ENCODE measurements at regions not wholly inside any gene's neighbourhood (a gene's known extent, or its start where the extent isn't known, plus 50 kb on each side); places are given as distances from the start of the nearest gene placed in this dataset.

DNA sequence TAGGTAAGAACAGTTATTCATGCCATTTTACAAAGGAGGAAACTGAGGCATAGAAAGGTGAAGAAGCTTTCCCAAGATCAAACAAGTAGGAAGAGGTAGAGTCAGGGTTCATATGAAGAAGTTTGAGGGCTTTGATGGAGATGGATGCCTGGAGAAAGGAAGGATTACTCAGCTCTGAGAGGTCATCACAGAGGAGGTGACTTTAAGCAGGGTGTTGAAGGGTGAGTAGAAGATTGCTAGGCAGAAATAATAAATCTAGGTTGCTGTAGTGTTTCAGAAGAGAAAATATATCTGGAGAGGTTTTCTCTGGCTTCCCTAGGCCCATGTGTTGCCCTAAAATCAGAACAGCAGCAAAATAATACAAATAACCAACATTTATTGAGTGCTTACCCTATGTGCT is 196.3 kb downstream of the PALM2AKAP2 start:
- Histone ChIP-seq H3K36me3 (ENCODE audit: control insufficient read depth in 2 of 2, insufficient read depth in 2 of 2, low read length in 2 of 2) (no peaks in the 10 kb centered on the region), H3K9ac (ENCODE audit: low read length in 2 of 2) (no peak overlapping the region), H3K4me1 (ENCODE audit: control insufficient read depth, insufficient read depth, low read length) (no peaks in the 10 kb centered on the region), H3K9me3 (ENCODE audit: control insufficient read depth in 2 of 2, low read length in 2 of 2) (no peaks in the 10 kb centered on the region), H3K4me3 (ENCODE audit: low read length in 2 of 2) (no peak overlapping the region), H3K27ac (ENCODE audit: low read length) (no peak overlapping the region), H3K27me3 (ENCODE audit: control insufficient read depth in 1 of 2, insufficient read depth in 2 of 2, low read length in 2 of 2) (no peaks in the 10 kb centered on the region)

GRCh38 chr9:109977521-109977920 is 197.5 kb downstream of the PALM2AKAP2 start:
- no peaks in the 10 kb centered on the region for H3K9me3 ChIP-seq (ENCODE audit: control insufficient read depth in 2 of 2, low read length in 2 of 2)
- no peak overlapping the region for H3K27ac ChIP-seq (ENCODE audit: low read length)
- H3K9ac ChIP-seq (ENCODE audit: low read length in 2 of 2) = no peak overlapping the region
- H3K4me1 ChIP-seq (ENCODE audit: control insufficient read depth, insufficient read depth, low read length) = no peaks in the 10 kb centered on the region
- H3K36me3 ChIP-seq (ENCODE audit: control insufficient read depth in 2 of 2, insufficient read depth in 2 of 2, low read length in 2 of 2) = no peaks in the 10 kb centered on the region
- H3K4me3 ChIP-seq (ENCODE audit: low read length in 2 of 2) = no peak overlapping the region
- no peaks in the 10 kb centered on the region for H3K27me3 ChIP-seq (ENCODE audit: control insufficient read depth in 1 of 2, insufficient read depth in 2 of 2, low read length in 2 of 2)

GRCh38 chr9:109981091-109981490 is 201.1 kb downstream of the PALM2AKAP2 start:
- Histone ChIP-seq H3K27me3 (ENCODE audit: control insufficient read depth in 1 of 2, insufficient read depth in 2 of 2, low read length in 2 of 2) (no peaks in the 10 kb centered on the region), H3K9ac (ENCODE audit: low read length in 2 of 2) (no peak overlapping the region), H3K4me1 (ENCODE audit: control insufficient read depth, insufficient read depth, low read length) (no peaks in the 10 kb centered on the region), H3K36me3 (ENCODE audit: control insufficient read depth in 2 of 2, insufficient read depth in 2 of 2, low read length in 2 of 2) (no peaks in the 10 kb centered on the region), H3K4me3 (ENCODE audit: low read length in 2 of 2) (no peak overlapping the region), H3K9me3 (ENCODE audit: control insufficient read depth in 2 of 2, low read length in 2 of 2) (no peaks in the 10 kb centered on the region), H3K27ac (ENCODE audit: low read length) (no peak overlapping the region)

GRCh38 chr9:109986521-109986991 is 206.6 kb downstream of the PALM2AKAP2 start:
- H3K27me3 ChIP-seq (ENCODE audit: control insufficient read depth in 1 of 2, insufficient read depth in 2 of 2, low read length in 2 of 2) = no peaks in the 10 kb centered on the region
- H3K9ac ChIP-seq (ENCODE audit: low read length in 2 of 2) = no peak overlapping the region

GRCh38 chr9:109989296-109989695 is 209.3 kb downstream of the PALM2AKAP2 start:
- no peaks in the 10 kb centered on the region for H3K27me3 ChIP-seq (ENCODE audit: control insufficient read depth in 1 of 2, insufficient read depth in 2 of 2, low read length in 2 of 2)
- H3K4me3 ChIP-seq (ENCODE audit: low read length in 2 of 2) = no peak overlapping the region
- H3K9ac ChIP-seq (ENCODE audit: low read length in 2 of 2) = no peak overlapping the region
- H3K4me1 ChIP-seq (ENCODE audit: control insufficient read depth, insufficient read depth, low read length) = no peaks in the 10 kb centered on the region
- H3K27ac ChIP-seq (ENCODE audit: low read length) = no peak overlapping the region
- H3K9me3 ChIP-seq (ENCODE audit: control insufficient read depth in 2 of 2, low read length in 2 of 2) = peaks cover 0 to 2% of the 10 kb centered on the region in 2 donors
- H3K36me3 ChIP-seq (ENCODE audit: control insufficient read depth in 2 of 2, insufficient read depth in 2 of 2, low read length in 2 of 2) = no peaks in the 10 kb centered on the region

More at GRCh38 chr9:109986521-109986991, 206.6 kb downstream of the PALM2AKAP2 start:
- no peak overlapping the region for H3K27ac ChIP-seq (ENCODE audit: low read length)
- H3K4me3 ChIP-seq (ENCODE audit: low read length in 2 of 2) = no peak overlapping the region
- H3K4me1 ChIP-seq (ENCODE audit: control insufficient read depth, insufficient read depth, low read length) = no peaks in the 10 kb centered on the region
- H3K36me3 ChIP-seq (ENCODE audit: control insufficient read depth in 2 of 2, insufficient read depth in 2 of 2, low read length in 2 of 2) = no peaks in the 10 kb centered on the region
- H3K9me3 ChIP-seq (ENCODE audit: control insufficient read depth in 2 of 2, low read length in 2 of 2) = peaks cover 0 to 2% of the 10 kb centered on the region in 2 donors

GRCh38 chr9:109990541-109990940 is 210.5 kb downstream of the PALM2AKAP2 start:
- Histone ChIP-seq H3K27me3 (ENCODE audit: control insufficient read depth in 1 of 2, insufficient read depth in 2 of 2, low read length in 2 of 2) (no peaks in the 10 kb centered on the region), H3K9ac (ENCODE audit: low read length in 2 of 2) (no peak overlapping the region), H3K4me3 (ENCODE audit: low read length in 2 of 2) (no peak overlapping the region), H3K36me3 (ENCODE audit: control insufficient read depth in 2 of 2, insufficient read depth in 2 of 2, low read length in 2 of 2) (no peaks in the 10 kb centered on the region), H3K9me3 (ENCODE audit: control insufficient read depth in 2 of 2, low read length in 2 of 2) (peaks cover 0 to 2% of the 10 kb centered on the region in 2 donors), H3K27ac (ENCODE audit: low read length) (no peak overlapping the region), H3K4me1 (ENCODE audit: control insufficient read depth, insufficient read depth, low read length) (no peaks in the 10 kb centered on the region)

- H3K4me3 ChIP-seq (ENCODE audit: low read length in 2 of 2) = no peak overlapping the region
- peaks cover 0 to 2% of the 10 kb centered on the region in 2 donors for H3K9me3 ChIP-seq (ENCODE audit: control insufficient read depth in 2 of 2, low read length in 2 of 2)
- no peaks in the 10 kb centered on the region for H3K4me1 ChIP-seq (ENCODE audit: control insufficient read depth, insufficient read depth, low read length)
- H3K36me3 ChIP-seq (ENCODE audit: control insufficient read depth in 2 of 2, insufficient read depth in 2 of 2, low read length in 2 of 2) = no peaks in the 10 kb centered on the region
- no peak overlapping the region for H3K27ac ChIP-seq (ENCODE audit: low read length)
- H3K9ac ChIP-seq (ENCODE audit: low read length in 2 of 2) = no peak overlapping the region
- no peaks in the 10 kb centered on the region for H3K27me3 ChIP-seq (ENCODE audit: control insufficient read depth in 1 of 2, insufficient read depth in 2 of 2, low read length in 2 of 2)
Measured at GRCh38 chr9:109992293-109992692, 212.3 kb downstream of the PALM2AKAP2 start.

DNA sequence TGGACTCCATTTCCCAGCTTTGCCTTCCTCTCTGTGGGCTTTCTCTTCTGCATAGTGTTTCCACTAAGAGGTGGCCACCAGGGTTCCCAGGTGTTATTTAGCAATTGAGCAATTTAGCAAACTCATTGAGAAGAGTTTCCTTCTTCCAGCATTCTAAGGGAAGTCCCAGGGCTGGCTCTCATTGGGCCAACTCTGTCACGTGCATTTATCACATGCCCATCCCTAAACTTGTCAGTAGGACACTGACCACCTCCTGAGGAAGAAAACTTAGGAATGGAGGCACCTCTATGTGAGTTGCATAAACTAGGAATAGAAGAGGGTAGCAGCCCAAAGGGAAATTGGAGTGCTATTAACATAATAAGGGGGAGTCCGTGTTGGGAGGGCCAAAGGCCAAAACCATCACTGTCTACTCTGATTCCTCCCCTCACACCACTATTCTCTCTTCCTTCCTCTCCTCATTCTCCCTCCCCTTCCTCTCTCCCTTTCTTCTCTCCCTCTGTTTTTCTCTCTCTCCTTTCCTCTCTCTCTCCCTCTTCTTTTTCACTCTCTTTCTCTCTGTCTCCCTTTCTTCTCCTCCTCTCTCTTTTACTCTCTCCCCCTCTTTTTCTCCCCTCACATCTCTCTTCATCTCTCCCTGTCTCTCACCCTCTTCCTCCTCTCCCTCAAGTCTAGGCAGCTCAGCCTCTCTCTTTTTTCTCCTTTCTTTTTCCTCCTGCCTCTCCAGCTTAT is 213.4 kb downstream of the PALM2AKAP2 start:
- Histone ChIP-seq H3K27me3 (ENCODE audit: control insufficient read depth in 1 of 2, insufficient read depth in 2 of 2, low read length in 2 of 2) (no peaks in the 10 kb centered on the region), H3K9ac (ENCODE audit: low read length in 2 of 2) (no peak overlapping the region), H3K36me3 (ENCODE audit: control insufficient read depth in 2 of 2, insufficient read depth in 2 of 2, low read length in 2 of 2) (no peaks in the 10 kb centered on the region), H3K27ac (ENCODE audit: low read length) (no peak overlapping the region), H3K4me1 (ENCODE audit: control insufficient read depth, insufficient read depth, low read length) (no peaks in the 10 kb centered on the region), H3K9me3 (ENCODE audit: control insufficient read depth in 2 of 2, low read length in 2 of 2) (no peaks in the 10 kb centered on the region), H3K4me3 (ENCODE audit: low read length in 2 of 2) (no peak overlapping the region)

GRCh38 chr9:109994141-109994540 is 213.8 kb downstream of the C9orf152 start:
- H3K4me1 ChIP-seq (ENCODE audit: control insufficient read depth, insufficient read depth, low read length) = no peaks in the 10 kb centered on the region
- no peak overlapping the region for H3K27ac ChIP-seq (ENCODE audit: low read length)
- no peak overlapping the region for H3K4me3 ChIP-seq (ENCODE audit: low read length in 2 of 2)
- no peaks in the 10 kb centered on the region for H3K9me3 ChIP-seq (ENCODE audit: control insufficient read depth in 2 of 2, low read length in 2 of 2)
- H3K36me3 ChIP-seq (ENCODE audit: control insufficient read depth in 2 of 2, insufficient read depth in 2 of 2, low read length in 2 of 2) = no peaks in the 10 kb centered on the region
- H3K27me3 ChIP-seq (ENCODE audit: control insufficient read depth in 1 of 2, insufficient read depth in 2 of 2, low read length in 2 of 2) = no peaks in the 10 kb centered on the region
- no peak overlapping the region for H3K9ac ChIP-seq (ENCODE audit: low read length in 2 of 2)

DNA sequence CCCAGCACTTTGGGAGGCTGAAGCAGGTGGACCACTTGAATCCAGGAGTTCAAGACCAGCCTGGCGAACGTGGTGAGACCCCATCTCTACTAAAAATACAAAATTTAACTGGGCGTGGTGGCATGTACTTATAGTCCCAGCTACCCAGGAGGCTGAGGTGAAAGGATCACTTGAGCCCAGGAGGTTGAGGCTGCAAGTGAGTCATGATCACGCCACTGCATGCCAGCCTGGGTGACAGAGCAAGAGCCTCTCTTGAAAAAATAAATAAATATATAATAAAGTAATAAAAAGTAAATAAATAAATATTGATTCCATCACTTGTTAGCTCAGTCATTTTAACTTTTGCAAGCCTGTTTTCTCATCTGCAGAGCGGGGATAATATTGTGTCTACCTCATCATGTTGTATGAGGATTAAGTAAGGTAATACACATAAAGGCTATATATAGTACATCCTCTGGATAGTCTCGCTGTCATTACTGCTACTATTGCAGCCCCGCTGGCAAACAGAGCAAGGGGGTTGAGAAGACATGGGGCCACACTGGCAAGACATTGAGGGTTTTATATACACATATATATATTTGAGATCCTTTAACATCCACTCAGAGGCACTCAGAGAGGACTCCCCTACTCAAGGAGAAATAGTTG is 210.9 kb downstream of the C9orf152 start:
- H3K27ac ChIP-seq (ENCODE audit: low read length) = no peak overlapping the region

DNA sequence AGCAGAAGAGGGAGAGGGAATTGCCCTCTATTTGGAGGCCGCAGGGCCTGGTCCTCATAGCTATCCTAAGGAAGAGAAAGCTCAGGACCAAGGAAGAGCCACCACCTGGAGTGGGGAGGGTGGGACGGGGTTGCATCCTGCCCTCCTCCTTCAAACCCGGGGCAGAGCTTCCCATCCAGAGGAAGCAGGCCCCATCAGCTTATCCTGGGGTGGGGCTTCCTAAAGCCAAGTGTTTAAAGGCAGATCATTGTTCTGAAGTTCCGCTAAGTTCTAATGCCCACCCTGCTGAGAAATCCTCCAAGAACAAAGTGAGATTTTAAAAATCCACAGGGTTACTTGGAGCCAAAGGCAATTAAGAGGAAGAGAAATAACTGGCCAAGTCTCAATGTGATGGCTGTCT is 210.3 kb downstream of the C9orf152 start:
- Histone ChIP-seq H3K27me3 (ENCODE audit: control insufficient read depth in 1 of 2, insufficient read depth in 2 of 2, low read length in 2 of 2) (no peaks in the 10 kb centered on the region), H3K9me3 (ENCODE audit: control insufficient read depth in 2 of 2, low read length in 2 of 2) (no peaks in the 10 kb centered on the region), H3K27ac (ENCODE audit: low read length) (no peak overlapping the region), H3K36me3 (ENCODE audit: control insufficient read depth in 2 of 2, insufficient read depth in 2 of 2, low read length in 2 of 2) (no peaks in the 10 kb centered on the region), H3K4me3 (ENCODE audit: low read length in 2 of 2) (no peak overlapping the region), H3K9ac (ENCODE audit: low read length in 2 of 2) (no peak overlapping the region), H3K4me1 (ENCODE audit: control insufficient read depth, insufficient read depth, low read length) (no peaks in the 10 kb centered on the region)

More for the DNA sequence above, 210.9 kb downstream of the C9orf152 start:
- Histone ChIP-seq H3K9me3 (ENCODE audit: control insufficient read depth in 2 of 2, low read length in 2 of 2) (no peaks in the 10 kb centered on the region), H3K36me3 (ENCODE audit: control insufficient read depth in 2 of 2, insufficient read depth in 2 of 2, low read length in 2 of 2) (no peaks in the 10 kb centered on the region), H3K9ac (ENCODE audit: low read length in 2 of 2) (no peak overlapping the region), H3K4me3 (ENCODE audit: low read length in 2 of 2) (no peak overlapping the region), H3K27me3 (ENCODE audit: control insufficient read depth in 1 of 2, insufficient read depth in 2 of 2, low read length in 2 of 2) (no peaks in the 10 kb centered on the region), H3K4me1 (ENCODE audit: control insufficient read depth, insufficient read depth, low read length) (no peaks in the 10 kb centered on the region)

Data from stomach smooth muscle (tissue), 2 donors.